GM10248 (cell line): ENCODE measurements at regions not wholly inside any gene's neighbourhood (a gene's known extent, or its start where the extent isn't known, plus 50 kb on each side); places are given as distances from the start of the nearest gene placed in this dataset.

ENCODE experiments used
- CTCF ChIA-PET: fragments of 300-600 bp; sonication (Branson Sonifier 250); formaldehyde crosslinking; extraction: SDS; loops from one replicate; lab custom pipeline; 2021; ENCODE audit warnings: antibody characterized with exemption; lab: Yijun Ruan, JAX
- POLR2A ChIA-PET: fragments of 350-650 bp; sonication (Branson Sonifier 250); formaldehyde crosslinking; extraction: SDS; loops from one replicate; lab custom pipeline; 2020; ENCODE audit warnings: antibody characterized with exemption; lab: Yijun Ruan, JAX
- DNase-seq: peaks from one replicate; pipeline ENCODE4 v3.0.0; 2012; ENCODE audit errors: extremely low spot score
- CTCF ChIP-seq: IDR thresholded peaks from 2 replicates; pipeline ENCODE4 v1.5.1; 2012; ENCODE audit warnings: mild to moderate bottlenecking, low read depth; ENCODE audit errors: extremely low read depth, missing control alignments, control extremely low read depth

- CTCF ChIA-PET = interaction anchor here (0.9 to 1.1 kb wide), 2 partner anchors 11 to 22 kb away, joined by 4 read pairs; no protein-coding TSS in a partner anchor
- POLR2A ChIA-PET = no interaction called here
- no peak for DNase-seq
- no peak for TF ChIP-seq CTCF
Observed at GRCh38 chr11:96885912-96886311, 496.1 kb downstream of the JRKL start.

GRCh38 chr11:96893988-96894387, 504.2 kb downstream of the JRKL start:
- POLR2A ChIA-PET = no interaction called here
- CTCF ChIA-PET = interaction anchor here (1.5 to 2.4 kb wide), 2 partner anchors 15 to 16 kb away, joined by 4 to 6 read pairs; no protein-coding TSS in a partner anchor
- DNase-seq = no peak
- TF ChIP-seq CTCF = no peak

- no peak for TF ChIP-seq CTCF
- DNase-seq = no peak
- POLR2A ChIA-PET = no interaction called here
- CTCF ChIA-PET = interaction anchor here (2.4 kb wide), 1 partner anchor 17 kb away, joined by 6 read pairs; no protein-coding TSS in a partner anchor
Observed at GRCh38 chr11:96894587-96894986, 504.8 kb downstream of the JRKL start.

- DNase-seq = no peak
- POLR2A ChIA-PET = no interaction called here
- no peak for TF ChIP-seq CTCF
- CTCF ChIA-PET = no interaction called here
Observed at GRCh38 chr11:96899971-96900370, 510.2 kb downstream of the JRKL start.

GRCh38 chr11:96905143-96905542, 515.3 kb downstream of the JRKL start:
- CTCF ChIA-PET = interaction anchor here (0.8 to 2.8 kb wide), 2 partner anchors 8 to 36 kb away, joined by 3 to 10 read pairs; no protein-coding TSS in a partner anchor
- POLR2A ChIA-PET = no interaction called here
- no peak for DNase-seq

GRCh38 chr11:96905663-96906062, 515.9 kb downstream of the JRKL start:
- TF ChIP-seq CTCF = no peak
- DNase-seq = no peak
- ChIA-PET CTCF (interaction anchor here (0.8 to 2.8 kb wide), 2 partner anchors 8 to 36 kb away, joined by 3 to 10 read pairs; no protein-coding TSS in a partner anchor), POLR2A (no interaction called here)

More at GRCh38 chr11:96905143-96905542, 515.3 kb downstream of the JRKL start:
- no peak for TF ChIP-seq CTCF
